ENCODE measurements at regions not wholly inside any gene's neighbourhood (a gene's known extent, or its start where the extent isn't known, plus 50 kb on each side); places are given as distances from the start of the nearest gene placed in this dataset.

DNA sequence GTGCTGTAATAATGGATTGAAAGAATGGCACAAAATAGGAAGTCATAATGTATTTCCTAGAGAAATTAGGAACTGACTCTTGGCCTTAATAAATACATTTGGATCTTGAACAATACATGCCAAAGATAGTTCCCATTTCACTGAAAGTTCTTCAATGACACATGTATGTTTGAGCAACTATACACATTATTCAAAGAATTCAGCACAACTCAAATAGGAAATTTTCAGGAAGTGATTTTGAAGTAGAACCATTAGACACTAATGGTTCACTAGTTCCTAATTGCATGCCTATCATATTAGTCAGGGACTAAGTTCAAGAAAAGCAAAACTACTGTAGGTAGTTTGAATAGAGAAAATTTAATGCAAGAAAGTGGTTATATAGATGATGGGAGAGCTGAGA, 404.7 kb downstream of the LMO4 start:
- DNase-seq, result no peak

DNA sequence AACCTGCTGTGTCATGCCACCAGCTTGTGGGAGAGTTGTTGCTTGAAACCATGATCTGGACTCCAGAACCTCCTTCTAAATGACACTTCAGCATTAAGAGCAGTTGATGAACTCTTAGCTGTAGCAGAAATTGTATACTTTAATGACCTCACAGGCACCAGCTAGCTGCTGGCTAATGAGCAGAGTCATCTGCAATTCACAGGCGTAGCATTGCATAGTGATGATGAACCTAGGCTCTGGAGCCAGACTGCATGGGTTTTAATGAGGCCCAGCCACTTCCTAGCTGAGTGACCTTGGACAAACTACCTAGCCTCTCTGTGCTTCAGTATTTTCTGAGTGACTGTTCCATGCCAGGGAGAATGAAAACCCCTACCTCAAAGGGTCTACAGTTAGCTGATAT, 407.1 kb downstream of the LMO4 start:
- DNase-seq, result no peak

DNA sequence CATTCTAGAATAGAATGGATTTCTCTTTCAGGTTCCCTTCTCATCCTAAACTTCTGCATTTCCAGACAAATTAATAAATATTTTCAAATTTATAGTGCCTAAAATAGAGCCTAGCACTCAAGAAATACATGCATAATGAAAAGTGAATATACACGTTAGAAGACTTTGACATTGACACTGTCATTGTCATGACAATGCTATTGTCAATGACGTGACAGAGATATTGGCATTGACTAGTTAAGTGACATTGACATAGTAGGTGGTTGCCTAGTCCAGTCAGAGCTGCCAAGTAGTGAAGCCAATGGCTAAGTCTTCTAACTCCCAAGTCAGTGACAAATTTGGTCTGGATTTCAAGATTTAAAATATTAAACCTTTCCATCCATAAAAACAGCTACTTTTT, 410.5 kb downstream of the LMO4 start:
- no peak for DNase-seq

DNA sequence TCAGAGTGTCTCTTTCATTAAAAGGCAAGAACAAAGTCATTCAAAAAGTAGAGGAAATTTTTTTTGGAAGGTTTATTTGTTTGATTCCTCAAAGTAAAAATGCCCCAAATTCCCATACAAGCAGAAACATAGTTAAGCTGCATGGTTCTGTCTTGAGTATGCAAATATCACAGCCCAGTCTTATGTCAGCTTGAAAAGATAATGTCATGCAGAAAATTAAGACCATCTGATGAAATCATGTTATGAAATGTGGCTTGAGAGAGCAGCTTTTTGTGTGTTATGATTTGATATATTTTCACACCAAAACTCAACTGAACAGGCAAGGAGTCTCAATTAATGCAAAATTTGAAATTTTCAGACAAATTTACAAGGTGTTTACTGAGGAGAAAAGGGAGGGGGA, 411.0 kb downstream of the LMO4 start:
- DNase-seq, result no peak

DNA sequence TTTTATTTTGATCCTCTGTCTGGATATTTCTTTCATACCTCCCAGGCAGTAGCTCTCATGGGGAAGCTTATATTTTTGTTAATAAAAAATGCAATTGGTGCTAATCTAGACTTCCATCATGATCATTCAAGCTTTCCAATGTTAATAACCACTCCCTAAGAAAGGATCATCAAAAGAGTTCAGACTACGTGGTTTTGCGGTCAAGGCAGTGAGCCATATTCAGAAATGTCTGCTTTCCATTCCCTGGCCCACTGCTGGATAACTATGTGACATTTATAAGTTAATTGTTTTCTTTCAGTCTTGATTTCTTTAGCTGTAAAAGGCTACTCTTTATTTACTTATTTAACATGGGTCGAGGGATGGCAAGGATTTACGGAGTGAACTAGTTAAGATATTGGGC, 414.6 kb downstream of the LMO4 start:
- DNase-seq, result no peak

DNA sequence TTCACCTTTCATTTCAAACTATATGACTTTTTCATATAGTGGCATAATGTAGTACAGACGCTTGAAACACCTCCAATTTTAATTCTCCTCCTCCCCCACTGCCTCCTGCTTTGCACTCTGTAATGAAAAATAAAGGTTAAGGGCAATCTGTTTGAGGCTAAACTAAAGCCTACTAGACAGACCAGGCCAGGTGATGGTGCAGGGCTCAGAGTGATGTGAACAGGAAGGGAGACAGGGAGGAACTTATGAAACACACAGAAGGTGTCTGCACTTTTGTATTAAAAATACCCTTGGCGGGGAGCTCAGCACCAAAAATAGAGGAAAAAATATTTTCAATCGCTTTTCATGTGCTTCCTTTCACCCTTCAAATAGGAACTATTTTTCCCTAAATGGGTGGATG, 415.4 kb downstream of the LMO4 start:
- DNase-seq, result no peak

DNA sequence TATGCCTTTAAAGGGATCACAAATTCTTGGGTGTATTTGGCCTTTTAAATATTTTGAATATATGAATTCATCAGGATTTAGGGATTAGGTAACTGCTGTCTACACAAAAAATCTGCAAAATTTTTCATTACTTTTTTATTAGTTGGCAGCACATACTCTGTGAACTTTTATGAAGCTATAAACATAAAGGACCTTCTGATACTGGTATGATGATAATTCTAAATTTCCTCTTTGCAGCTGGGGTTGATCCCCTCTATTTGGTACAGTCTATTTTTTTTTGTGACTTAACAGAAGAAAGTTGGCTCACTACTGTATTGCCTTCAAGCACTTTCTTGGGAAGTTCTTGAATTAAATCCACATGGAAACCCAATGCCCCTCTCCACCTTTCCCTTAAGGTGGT, 416.1 kb downstream of the LMO4 start:
- no peak for DNase-seq

DNA sequence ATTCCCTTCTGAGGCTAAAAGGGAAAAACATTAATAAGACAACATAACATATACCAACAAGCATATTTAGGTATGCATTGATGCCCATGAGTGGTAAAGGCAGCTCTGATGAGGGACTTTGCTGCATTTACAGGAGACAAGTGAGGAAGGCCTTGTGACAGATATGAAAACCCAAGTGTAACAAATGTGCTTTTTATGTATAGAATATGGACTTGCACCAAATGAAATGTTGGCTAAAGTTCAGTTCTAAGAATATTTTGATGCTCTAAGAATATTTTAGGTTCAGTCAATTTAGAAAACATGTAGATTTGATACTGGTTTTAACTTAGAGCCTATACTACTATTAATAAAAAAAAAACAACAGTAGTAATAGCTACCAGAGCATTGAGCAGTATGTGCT, 424.7 kb downstream of the LMO4 start:
- no peak for DNase-seq

DNA sequence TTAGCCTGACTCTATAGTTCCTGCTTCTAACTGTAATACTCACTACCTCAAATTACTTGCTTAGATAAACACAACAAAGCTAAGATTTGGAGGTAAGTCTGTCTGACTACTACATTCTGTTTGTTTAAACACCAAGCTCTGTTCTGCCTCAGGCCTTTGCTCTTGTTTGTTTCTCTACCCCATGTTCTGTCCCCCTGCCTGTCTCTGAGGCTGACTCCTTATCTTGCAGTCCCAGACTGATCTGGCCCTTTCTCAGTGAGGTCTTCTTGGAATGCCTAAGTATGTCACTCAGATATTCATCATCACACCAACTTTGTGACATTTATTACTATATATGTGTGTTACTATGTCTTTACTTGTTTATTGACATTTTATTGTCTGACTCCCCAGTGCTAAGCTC, 425.5 kb downstream of the LMO4 start:
- DNase-seq, result no peak

DNA sequence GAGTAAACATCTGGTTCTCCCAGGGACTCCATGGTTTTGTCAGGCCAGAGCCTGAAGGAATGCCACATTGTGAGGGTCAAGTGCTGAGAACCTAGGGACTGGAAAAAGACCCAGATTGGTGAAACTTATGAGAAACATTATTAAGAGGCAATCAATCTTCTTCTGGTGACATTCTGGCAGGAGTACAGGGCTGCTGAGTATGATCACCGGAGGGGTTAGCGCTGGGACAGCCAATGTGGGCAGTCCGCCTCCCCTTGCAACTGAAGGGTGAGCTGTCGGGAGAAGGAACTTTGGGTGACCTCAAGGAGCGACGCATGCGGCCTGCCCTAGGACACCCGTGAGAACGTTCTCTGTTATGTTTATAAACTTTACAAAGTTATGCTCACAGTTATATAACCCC, 429.0 kb downstream of the LMO4 start:
- no peak for DNase-seq

DNA sequence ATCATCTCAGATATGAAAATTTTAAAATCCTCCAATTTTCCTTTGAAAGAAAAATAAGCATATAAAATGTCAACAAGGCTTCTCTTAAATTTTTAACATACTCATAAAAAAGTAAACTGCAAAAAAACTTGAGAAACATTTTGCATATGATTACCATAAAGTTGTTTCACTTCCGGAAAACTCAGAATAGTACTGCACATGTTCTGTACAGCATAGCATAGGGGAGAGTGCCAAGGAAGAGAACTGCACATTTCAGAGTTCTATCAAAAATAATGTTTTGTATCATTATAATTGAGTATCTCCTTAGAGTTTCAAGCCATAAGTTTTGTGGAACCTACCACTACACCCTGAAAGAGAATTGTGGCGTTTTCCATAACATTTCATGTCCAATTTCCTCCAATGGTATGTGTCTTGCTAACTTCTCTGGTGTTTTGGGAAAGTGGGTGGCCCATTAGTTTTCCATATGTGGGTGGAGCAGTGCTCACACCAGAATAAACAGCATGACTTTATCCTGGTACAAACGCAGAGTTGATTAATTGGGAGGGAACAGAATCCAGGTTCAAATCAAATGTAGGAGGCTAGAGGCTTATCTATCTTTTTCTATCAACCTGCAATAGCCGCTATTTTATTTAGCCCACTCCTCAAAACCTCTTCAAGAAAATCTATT, 430.9 kb downstream of the LMO4 start:
- DNase-seq, result no peak

DNA sequence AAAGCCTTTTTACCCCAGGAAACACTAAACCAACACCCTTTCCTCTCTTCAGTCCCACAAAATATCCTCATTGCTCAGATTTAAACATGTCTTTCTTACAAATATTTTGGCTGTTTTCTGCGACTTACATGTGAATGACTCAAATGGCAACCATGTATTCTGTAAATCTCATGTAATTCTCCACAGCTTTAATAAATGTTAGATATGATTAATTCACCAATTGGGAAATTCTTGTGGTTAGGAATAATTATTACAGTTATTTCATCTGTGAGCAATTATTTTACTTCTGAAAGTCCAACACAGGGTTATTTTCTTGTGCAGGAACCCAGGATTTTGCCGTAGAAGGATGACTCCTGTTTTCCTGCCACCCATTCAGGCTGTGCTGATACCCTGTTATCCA, 431.5 kb downstream of the LMO4 start:
- DNase-seq, result no peak

DNA sequence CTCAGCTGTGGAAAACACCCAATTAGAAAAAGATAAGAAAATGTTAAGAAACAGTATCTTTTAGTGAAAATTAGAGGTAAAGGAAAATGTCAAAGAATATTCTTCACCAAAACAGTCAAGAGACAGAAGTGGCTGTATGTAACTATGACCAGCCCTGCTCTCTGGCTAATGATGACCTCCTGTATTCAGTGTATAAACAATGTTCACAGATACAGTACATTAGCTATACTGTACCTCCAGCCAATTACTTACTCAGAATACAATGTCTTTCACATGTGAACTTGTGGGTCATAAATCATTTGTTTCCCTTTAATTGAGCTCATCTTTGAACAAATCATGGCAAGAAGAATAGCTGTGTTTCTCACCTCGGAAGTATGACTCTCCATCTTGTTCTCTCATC, 432.0 kb downstream of the LMO4 start:
- no peak for DNase-seq

DNA sequence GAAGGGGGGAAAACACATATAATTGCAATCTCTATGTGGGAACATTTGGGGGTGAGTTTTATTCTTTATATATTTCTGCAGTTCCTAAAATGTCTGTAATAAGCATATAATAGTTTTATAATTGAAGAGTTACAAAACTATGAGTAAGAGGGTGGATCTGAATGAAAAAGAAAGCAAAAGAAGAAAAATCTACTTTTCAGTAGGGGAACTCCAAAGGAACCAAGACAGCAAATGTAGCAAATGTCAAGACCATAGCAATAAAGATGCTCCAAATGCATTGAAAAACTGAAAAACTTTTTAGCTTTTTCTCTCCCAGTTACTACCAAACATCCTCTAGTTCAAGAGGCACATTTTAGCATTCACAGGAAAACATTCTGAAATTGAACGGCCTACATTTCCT, 434.8 kb downstream of the LMO4 start:
- no peak for DNase-seq

DNA sequence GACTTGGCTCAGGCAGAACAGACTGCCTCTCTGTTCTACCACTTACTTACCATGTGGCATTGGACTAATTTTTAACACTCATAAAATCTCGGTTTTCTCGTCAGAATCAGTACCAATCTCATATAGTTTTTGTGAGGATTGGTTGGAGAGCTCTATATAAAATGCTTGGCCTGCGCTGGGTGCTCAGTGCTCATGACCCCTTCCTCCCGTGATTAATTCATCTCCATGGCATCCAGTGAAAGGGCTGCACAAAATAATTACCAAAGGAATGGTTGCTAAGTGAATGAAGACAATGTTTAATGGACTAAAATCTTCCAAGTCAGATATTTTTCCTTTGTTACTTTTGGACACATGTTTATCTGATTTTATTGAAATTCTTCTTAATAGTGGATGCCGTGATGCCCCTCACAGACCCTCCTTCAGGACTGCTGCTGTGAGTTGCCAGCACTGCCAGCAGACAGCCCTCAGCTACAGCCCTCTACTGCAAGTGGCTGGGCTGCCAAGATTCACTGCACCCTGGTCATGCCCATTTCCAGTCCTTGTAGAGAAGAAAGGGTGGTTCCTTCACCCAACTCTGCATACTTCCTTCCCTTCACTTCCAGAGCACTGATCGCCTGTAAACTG, 436.5 kb downstream of the LMO4 start:
- DNase-seq, result no peak

DNA sequence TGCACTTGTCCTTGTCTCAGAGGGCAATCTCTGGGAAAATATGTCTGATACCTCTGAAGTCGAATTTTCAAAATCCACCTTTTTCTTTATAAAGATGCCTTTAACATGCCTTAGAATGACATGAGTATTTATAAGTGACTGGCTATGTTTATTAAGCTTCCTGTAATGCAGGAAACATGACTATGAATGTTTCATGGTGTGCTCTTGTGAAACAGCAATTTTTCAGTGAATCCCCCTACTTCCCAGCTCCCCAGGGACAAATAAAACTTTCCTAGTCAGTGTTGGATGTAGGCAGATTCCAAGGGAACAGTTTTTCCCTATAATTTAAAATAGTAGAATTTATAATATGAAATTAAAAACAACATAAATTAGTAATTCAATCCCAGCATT, 437.0 kb downstream of the LMO4 start:
- DNase-seq, result no peak

DNA sequence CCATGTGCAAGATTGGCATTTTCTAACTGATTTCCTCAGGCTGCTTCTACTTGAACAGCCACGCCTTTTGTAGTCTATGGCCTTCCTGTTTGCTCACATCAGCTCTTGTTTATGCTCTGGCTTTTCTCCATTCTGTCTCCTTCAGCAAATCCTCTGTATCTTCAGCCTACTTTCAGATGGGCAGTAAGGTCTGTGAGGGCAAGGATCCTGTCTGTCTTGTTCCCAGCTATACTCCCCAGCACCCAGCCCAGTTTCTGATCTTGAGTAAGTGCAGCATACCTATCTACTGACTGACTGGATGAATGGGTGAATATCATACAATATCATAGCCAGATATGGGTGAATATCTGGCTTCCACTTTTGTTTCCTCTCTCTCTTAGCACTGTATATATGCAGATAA, 438.1 kb downstream of the LMO4 start:
- no peak for DNase-seq

DNA sequence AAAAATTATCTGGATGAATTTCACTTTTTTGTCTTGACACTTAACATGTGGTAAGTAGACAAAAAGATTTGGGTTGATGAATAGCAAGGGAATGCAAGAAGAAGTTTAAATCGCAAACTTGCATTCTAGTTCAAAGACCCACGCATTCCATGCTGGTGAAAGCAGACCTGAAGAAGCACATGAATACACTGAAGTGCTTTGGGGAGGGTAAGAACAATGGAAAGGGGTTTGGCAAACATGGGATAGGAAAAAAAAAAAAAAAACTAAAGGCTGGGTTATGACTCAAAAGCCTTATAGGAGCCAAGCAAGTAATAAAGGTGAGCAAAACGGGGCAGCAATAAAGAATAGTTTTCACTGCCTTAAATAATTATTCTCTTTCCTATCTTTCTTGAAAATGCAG, 450.2 kb downstream of the LMO4 start:
- DNase-seq, result no peak

DNA sequence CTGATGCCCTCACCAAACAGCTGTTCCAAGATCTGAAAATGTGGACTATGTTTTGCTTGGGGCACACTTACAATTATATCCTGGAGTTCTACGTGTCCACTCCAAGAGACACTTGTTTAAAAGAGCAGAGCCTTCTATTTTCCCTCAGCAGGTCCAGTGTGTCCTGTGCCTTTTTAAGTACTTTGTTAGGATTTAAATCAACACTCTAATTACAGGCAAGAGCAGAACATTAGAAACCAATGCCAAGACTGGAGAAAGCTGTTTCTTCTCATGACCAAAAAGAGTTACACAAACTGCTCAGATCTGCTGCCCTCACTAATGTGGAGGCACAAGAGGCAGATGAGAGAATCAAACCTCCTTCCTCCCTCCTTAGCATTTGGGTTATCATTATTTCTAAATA, 452.9 kb downstream of the LMO4 start:
- DNase-seq, result no peak

DNA sequence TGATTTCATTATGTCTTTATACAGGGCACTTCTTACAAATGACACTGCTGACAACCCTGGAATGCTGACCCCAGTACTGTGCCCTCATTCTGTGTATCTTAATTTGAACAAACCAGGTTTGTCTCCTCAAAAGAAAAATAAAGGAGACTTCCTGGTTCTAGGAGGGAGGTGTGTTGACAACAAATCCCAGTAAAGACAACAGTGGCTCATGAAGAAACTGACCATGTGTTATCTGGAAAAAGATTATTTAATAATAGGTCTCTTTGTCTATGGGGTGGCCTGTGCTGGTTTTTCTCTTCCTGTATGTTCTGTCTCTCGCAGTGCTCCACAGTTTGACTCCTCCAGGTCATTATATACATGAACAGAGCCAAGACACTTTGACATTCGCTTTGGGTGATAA, 454.6 kb downstream of the LMO4 start:
- DNase-seq, result no peak

DNA sequence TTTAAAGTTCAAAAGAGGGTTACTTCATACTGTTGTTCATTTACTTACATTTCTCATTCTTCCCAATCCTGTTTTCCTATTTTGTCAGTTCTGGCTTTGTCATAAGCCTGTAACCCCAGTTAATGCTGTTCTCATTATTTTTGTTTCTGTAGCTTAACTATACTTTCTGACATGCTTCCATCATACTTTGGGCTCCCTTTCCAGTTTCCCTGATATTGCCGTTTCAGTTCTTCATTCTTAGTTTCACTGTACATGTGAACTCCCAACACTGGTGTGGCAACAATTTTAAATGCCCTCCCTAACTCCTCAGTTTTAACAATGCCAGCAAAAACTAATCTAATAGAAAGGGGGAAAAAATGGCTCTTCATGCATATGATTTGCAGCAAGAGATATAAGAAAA, 456.7 kb downstream of the LMO4 start:
- DNase-seq, result no peak

DNA sequence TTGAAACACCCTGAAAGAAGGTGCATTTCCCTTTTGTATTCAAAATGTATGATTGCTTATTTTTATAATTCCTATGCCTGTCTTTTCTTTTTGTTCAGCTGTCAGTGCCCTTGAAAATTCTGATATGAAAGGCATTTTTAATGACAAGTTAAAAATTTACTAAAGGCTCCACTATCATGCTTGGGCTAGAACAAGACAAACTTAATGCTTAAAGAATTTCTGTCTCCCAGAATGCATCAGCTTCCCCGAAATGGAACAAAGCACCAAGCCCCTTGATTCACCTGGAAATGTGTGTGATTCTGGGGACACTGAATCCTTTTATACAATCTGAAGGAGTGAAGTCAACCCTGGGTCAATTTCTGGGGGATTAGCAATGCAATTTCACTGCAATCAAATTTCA, 457.5 kb downstream of the LMO4 start:
- no peak for DNase-seq

DNA sequence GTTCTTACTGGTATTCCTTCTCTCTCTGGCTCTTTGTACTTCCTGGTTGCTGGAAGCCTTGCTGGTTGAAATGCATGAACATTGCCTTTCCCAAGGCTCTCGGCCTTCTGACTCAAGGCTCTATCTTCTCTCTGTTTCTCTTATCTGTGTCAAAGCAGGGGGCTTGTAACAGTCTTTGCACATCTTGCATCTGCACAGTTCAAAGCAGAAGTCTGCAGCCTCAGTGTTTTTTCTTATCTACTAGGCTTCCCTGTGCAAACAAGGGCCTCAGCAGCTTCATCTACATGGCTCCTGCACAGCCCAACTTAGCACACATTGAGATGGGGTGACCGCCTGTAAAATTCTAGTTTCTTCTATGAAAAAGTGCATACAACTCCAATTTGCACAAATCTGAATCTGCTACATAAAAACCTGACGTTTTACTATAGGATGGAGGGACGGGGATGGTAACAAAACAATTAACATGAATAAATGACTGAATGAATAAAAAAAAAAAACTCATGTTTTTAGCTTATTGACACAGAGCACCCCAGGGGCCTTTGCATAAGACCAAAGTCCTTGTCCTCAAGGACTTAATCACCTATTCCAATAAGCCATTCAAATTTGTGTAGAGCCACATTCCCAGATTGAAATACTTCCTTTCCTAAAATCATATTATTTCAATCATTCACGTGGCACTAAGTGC, 458.3 kb downstream of the LMO4 start:
- no peak for DNase-seq

DNA sequence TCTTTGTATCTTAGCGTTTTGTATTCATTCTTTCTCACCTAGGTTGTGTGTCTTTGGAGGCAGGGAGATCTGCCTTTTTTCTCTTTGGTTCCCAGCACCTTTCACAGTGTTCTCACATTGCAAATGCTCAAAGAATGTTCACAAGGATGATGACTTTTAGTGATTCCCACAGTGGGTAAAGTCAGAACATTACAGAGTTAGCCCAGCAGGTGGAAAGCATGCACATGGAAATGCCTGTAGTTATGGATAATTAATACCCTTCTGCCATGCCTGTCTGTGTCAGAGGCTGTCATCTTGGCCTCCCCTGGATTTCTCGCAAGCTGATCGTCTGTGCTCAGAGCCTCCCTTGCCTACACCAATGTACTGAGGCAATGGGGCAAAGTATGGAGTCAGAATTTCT, 458.9 kb downstream of the LMO4 start:
- DNase-seq, result no peak

DNA sequence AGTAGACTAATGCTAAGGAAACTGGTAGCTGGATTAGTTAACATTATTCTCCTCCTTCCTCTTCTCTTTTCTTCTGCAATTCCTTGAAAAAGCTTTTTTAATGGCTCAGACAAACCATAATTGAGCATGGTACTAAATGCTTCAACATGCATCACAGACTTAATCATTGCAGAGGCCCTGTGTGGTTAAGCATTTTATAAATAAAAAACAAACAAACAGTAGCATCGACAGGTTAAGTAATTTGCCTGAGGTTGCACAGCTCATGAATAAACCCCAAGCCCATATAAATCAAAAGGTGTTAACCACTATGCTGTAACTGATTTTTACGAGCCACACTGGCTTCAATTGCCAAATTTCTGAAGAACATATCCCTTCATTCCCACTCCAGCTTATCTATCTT, 462.1 kb downstream of the LMO4 start:
- no peak for DNase-seq

Measured in activated CD4-positive, alpha-beta T cell treated with anti-CD3 and anti-CD28 coated beads for 4 hours (primary cell).